ENCODE measurements at regions not wholly inside any gene's neighbourhood (a gene's known extent, or its start where the extent isn't known, plus 50 kb on each side); places are given as distances from the start of the nearest gene placed in this dataset.

DNA sequence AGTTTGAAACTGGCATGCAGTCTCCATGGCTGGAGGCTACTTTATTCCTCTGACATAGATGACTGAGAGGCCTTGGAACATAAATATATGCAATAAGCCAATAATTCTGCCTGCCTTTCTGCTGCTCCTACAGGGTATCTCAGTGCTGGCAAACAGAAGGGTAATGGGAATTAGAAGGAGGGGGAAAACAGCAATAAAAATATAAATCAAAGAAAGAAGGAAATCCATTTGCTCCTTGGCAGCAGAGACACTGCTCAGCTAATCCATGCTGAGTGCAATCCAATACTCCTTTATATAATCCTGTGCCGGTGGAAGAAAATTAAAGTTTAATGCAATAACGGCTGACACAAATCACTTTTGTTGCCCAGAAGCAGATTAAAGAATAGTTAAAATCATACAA is 478.9 kb downstream of the SPATA31D1 start:
- H3K9me3 ChIP-seq (ENCODE audit: control insufficient read depth, insufficient read depth, low read length), result no peaks in the 10 kb centered on the region
- no peaks in the 10 kb centered on the region for H3K36me3 ChIP-seq (ENCODE audit: control insufficient read depth, low read length)
- H3K79me2 ChIP-seq (ENCODE audit: control insufficient read depth, low read length), result no peaks in the 10 kb centered on the region
- no peaks in the 10 kb centered on the region for H4K20me1 ChIP-seq (ENCODE audit: control insufficient read depth, insufficient read depth, low read depth, low read length)
- H3K27ac ChIP-seq (ENCODE audit: low read depth, low read length), result no peak overlapping the region
- H3K4me2 ChIP-seq (ENCODE audit: low read length), result no peak overlapping the region
- no peaks in the 10 kb centered on the region for H3K4me1 ChIP-seq (ENCODE audit: control insufficient read depth, low read length)
- H3K4me3 ChIP-seq (ENCODE audit: low read length), result no peak overlapping the region
- no peaks in the 10 kb centered on the region for H3K27me3 ChIP-seq (ENCODE audit: control insufficient read depth, low read length)
- TF ChIP-seq, protein P1, sequence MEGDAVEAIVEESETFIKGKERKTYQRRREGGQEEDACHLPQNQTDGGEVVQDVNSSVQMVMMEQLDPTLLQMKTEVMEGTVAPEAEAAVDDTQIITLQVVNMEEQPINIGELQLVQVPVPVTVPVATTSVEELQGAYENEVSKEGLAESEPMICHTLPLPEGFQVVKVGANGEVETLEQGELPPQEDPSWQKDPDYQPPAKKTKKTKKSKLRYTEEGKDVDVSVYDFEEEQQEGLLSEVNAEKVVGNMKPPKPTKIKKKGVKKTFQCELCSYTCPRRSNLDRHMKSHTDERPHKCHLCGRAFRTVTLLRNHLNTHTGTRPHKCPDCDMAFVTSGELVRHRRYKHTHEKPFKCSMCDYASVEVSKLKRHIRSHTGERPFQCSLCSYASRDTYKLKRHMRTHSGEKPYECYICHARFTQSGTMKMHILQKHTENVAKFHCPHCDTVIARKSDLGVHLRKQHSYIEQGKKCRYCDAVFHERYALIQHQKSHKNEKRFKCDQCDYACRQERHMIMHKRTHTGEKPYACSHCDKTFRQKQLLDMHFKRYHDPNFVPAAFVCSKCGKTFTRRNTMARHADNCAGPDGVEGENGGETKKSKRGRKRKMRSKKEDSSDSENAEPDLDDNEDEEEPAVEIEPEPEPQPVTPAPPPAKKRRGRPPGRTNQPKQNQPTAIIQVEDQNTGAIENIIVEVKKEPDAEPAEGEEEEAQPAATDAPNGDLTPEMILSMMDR (IDR thresholded peaks at IDR 0.05; ENCODE audit: low read depth, low read length, poor library complexity, severe bottlenecking), result no peak
- TF ChIP-seq EZH2phosphoT487 (IDR thresholded peaks at IDR 0.05; ENCODE audit: borderline replicate concordance, low read length), result no peak
- no peaks in the 10 kb centered on the region for H3F3A ChIP-seq (ENCODE audit: control insufficient read depth, insufficient read depth)
- no peaks in the 10 kb centered on the region for H3K9me2 ChIP-seq (replicated peaks; ENCODE audit: control insufficient read depth, low read length)

DNA sequence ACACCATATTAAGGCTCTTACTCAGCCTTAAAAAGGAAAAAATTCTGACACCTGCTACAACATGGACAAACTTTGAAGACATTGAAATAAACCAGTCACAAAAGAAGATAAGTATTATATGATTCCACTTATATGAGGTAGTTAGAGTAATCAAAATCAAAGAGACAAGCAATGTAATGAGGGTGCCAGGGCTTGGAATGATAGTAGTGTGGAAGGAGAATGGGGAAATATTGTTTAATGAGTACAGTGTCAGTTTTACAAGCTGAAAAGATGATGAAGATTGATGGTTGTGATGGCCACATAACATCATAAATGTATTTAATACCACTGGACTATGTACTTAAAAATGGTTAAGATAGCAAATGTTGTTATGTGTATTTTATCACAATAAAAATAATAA is 485.7 kb downstream of the SPATA31D1 start:
- Histone ChIP-seq H3K27ac (ENCODE audit: low read depth, low read length) (no peak overlapping the region), H3K9me2 (replicated peaks; ENCODE audit: control insufficient read depth, low read length) (no peaks in the 10 kb centered on the region), H3K4me2 (ENCODE audit: low read length) (no peak overlapping the region), H3K4me1 (ENCODE audit: control insufficient read depth, low read length) (no peaks in the 10 kb centered on the region), H3K36me3 (ENCODE audit: control insufficient read depth, low read length) (no peaks in the 10 kb centered on the region), H3K27me3 (ENCODE audit: control insufficient read depth, low read length) (no peaks in the 10 kb centered on the region), H3F3A (ENCODE audit: control insufficient read depth, insufficient read depth) (no peaks in the 10 kb centered on the region), H4K20me1 (ENCODE audit: control insufficient read depth, insufficient read depth, low read depth, low read length) (no peaks in the 10 kb centered on the region), H3K9me3 (ENCODE audit: control insufficient read depth, insufficient read depth, low read length) (no peaks in the 10 kb centered on the region), H3K4me3 (ENCODE audit: low read length) (no peak overlapping the region), H3K79me2 (ENCODE audit: control insufficient read depth, low read length) (no peaks in the 10 kb centered on the region)
- no peak for TF ChIP-seq EZH2phosphoT487 (IDR thresholded peaks at IDR 0.05; ENCODE audit: borderline replicate concordance, low read length)
- TF ChIP-seq, protein P1 (IDR thresholded peaks at IDR 0.05; ENCODE audit: low read depth, low read length, poor library complexity, severe bottlenecking), result no peak

DNA sequence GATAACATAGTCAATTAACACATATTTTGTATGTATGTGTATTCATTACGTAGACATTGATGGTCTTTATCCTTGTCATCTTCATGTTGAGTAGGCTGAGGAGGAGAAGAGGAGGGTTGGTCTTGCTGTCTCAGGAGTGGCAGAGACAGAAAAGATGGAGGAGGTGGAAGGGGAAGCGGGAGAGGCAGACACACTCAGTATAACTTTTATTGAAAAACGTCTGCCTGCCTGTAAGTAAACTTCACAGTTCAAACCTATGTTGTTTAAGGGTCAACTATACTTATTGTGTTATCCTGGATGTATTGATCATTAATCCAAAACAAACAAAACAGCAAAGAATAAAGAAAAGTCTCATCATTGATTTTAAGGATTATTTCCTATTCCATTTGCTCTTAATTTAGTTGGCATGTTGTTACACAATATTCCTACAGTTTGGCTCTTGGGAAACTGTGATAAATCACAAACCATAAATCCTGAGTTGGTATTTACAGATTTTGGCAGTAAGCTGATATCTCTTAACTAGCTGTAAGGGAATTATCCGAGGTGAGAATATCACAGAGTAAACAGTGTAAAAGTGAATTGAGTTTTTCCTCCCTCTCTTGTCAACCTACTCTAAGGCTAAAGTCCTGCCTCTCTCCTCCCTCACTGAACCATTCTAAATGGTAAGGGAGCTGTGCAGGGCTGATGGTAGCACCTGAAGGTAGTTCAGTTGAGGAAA is 487.2 kb downstream of the SPATA31D1 start:
- Histone ChIP-seq H3K9me2 (replicated peaks; ENCODE audit: control insufficient read depth, low read length) (no peaks in the 10 kb centered on the region), H4K20me1 (ENCODE audit: control insufficient read depth, insufficient read depth, low read depth, low read length) (no peaks in the 10 kb centered on the region), H3K4me1 (ENCODE audit: control insufficient read depth, low read length) (no peaks in the 10 kb centered on the region), H3K36me3 (ENCODE audit: control insufficient read depth, low read length) (no peaks in the 10 kb centered on the region), H3K9me3 (ENCODE audit: control insufficient read depth, insufficient read depth, low read length) (no peaks in the 10 kb centered on the region), H3K27me3 (ENCODE audit: control insufficient read depth, low read length) (no peaks in the 10 kb centered on the region), H3F3A (ENCODE audit: control insufficient read depth, insufficient read depth) (no peaks in the 10 kb centered on the region), H3K4me3 (ENCODE audit: low read length) (no peak overlapping the region), H3K4me2 (ENCODE audit: low read length) (no peak overlapping the region), H3K27ac (ENCODE audit: low read depth, low read length) (no peak overlapping the region), H3K79me2 (ENCODE audit: control insufficient read depth, low read length) (no peaks in the 10 kb centered on the region)
- TF ChIP-seq, protein P1 (IDR thresholded peaks at IDR 0.05; ENCODE audit: low read depth, low read length, poor library complexity, severe bottlenecking), result no peak
- TF ChIP-seq EZH2phosphoT487 (IDR thresholded peaks at IDR 0.05; ENCODE audit: borderline replicate concordance, low read length), result no peak

All from DOHH2 (cell line).